ENCODE measurements at regions not wholly inside any gene's neighbourhood (a gene's known extent, or its start where the extent isn't known, plus 50 kb on each side); places are given as distances from the start of the nearest gene placed in this dataset.

GRCh38 chr4:24140892-24141291 lies 251.0 kb upstream of the PPARGC1A start:
- TF ChIP-seq EZH2 (IDR thresholded peaks at IDR 0.05; ENCODE audit: borderline replicate concordance, low read length) (no peak), CTCF (IDR thresholded peaks at IDR 0.05; ENCODE audit: low read length) (no peak)

Data from OCI-LY1 (cell line).